ENCODE measurements at regions not wholly inside any gene's neighbourhood (a gene's known extent, or its start where the extent isn't known, plus 50 kb on each side); places are given as distances from the start of the nearest gene placed in this dataset.

- TF ChIP-seq, protein P1, sequence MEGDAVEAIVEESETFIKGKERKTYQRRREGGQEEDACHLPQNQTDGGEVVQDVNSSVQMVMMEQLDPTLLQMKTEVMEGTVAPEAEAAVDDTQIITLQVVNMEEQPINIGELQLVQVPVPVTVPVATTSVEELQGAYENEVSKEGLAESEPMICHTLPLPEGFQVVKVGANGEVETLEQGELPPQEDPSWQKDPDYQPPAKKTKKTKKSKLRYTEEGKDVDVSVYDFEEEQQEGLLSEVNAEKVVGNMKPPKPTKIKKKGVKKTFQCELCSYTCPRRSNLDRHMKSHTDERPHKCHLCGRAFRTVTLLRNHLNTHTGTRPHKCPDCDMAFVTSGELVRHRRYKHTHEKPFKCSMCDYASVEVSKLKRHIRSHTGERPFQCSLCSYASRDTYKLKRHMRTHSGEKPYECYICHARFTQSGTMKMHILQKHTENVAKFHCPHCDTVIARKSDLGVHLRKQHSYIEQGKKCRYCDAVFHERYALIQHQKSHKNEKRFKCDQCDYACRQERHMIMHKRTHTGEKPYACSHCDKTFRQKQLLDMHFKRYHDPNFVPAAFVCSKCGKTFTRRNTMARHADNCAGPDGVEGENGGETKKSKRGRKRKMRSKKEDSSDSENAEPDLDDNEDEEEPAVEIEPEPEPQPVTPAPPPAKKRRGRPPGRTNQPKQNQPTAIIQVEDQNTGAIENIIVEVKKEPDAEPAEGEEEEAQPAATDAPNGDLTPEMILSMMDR (IDR thresholded peaks at IDR 0.05) = peak; percentile 63
- TF ChIP-seq CHD2 (IDR thresholded peaks at IDR 0.05; ENCODE audit: low read length, partially characterized antibody) (no peak), POLR2AphosphoS2 (conservative IDR thresholded peaks at IDR 0.05; ENCODE audit: low read length) (no peak), POLR2A (IDR thresholded peaks at IDR 0.05; ENCODE audit: low read length) (no peak), EP300 (IDR thresholded peaks at IDR 0.05) (no peak), RARB (CRISPR knock-in tag; IDR thresholded peaks at IDR 0.05) (no peak), USF2 (IDR thresholded peaks at IDR 0.05) (no peak), RAD21 (conservative IDR thresholded peaks at IDR 0.05 in 1 of 2, IDR thresholded peaks at IDR 0.05 in 1 of 2) (peak in 1 of 2 experiments; percentile 42; a peak in 3 of 5 replicates), JUNB (IDR thresholded peaks at IDR 0.05) (no peak), HOXB13 (CRISPR knock-in tag; IDR thresholded peaks at IDR 0.05; ENCODE audit: low read depth) (no peak)
- TF ChIP-seq, protein P2, sequence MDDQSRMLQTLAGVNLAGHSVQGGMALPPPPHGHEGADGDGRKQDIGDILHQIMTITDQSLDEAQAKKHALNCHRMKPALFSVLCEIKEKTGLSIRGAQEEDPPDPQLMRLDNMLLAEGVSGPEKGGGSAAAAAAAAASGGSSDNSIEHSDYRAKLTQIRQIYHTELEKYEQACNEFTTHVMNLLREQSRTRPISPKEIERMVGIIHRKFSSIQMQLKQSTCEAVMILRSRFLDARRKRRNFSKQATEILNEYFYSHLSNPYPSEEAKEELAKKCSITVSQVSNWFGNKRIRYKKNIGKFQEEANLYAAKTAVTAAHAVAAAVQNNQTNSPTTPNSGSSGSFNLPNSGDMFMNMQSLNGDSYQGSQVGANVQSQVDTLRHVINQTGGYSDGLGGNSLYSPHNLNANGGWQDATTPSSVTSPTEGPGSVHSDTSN (IDR thresholded peaks at IDR 0.05) = no peak
- TF ChIP-seq, protein P3, sequence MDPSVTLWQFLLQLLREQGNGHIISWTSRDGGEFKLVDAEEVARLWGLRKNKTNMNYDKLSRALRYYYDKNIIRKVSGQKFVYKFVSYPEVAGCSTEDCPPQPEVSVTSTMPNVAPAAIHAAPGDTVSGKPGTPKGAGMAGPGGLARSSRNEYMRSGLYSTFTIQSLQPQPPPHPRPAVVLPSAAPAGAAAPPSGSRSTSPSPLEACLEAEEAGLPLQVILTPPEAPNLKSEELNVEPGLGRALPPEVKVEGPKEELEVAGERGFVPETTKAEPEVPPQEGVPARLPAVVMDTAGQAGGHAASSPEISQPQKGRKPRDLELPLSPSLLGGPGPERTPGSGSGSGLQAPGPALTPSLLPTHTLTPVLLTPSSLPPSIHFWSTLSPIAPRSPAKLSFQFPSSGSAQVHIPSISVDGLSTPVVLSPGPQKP (IDR thresholded peaks at IDR 0.05; ENCODE audit: low read depth, low read length) = no peak
Observed at GRCh38 chr14:21748869-21749303, 75.3 kb upstream of the OR4E1 start.
